Nephron (organoid): ENCODE measurements at regions not wholly inside any gene's neighbourhood (a gene's known extent, or its start where the extent isn't known, plus 50 kb on each side); places are given as distances from the start of the nearest gene placed in this dataset.

Experiments
- H3K27ac Mint-ChIP-seq, 3 experiments: 2 replicates each; pipeline ENCODE4 v1.8.0; 2020; ENCODE audit warnings: mixed read lengths in 3 of 3, mild to moderate bottlenecking in 2 of 3, moderate library complexity in 1 of 3
- H3K27me3 Mint-ChIP-seq: 2 replicates; pipeline ENCODE4 v1.8.0; 2021; ENCODE audit warnings: low read depth, mild to moderate bottlenecking, moderate library complexity, mixed read lengths
- H3K36me3 Mint-ChIP-seq: 2 replicates; pipeline ENCODE4 v1.8.0; 2020; ENCODE audit warnings: low read depth, mixed read lengths
- H3K4me1 Mint-ChIP-seq: 2 replicates; pipeline ENCODE4 v1.8.0; 2020; ENCODE audit warnings: mixed read lengths
- H3K4me3 Mint-ChIP-seq, 3 experiments: 2 replicates each; pipeline ENCODE4 v1.8.0; 2020; ENCODE audit warnings: mild to moderate bottlenecking in 3 of 3, mixed read lengths in 3 of 3, moderate library complexity in 2 of 3
- H3K9me3 Mint-ChIP-seq: 2 replicates; pipeline ENCODE4 v1.8.0; 2020; ENCODE audit warnings: mixed read lengths
- TF ChIP-seq, protein P1 (sequence below), 3 experiments: fragments of 200-600 bp; sonication (generic); IDR thresholded peaks; one replicate each; pipeline ENCODE4 v1.5.0; 2021; ENCODE audit warnings: antibody characterized with exemption in 3 of 3; ENCODE audit not compliant: unreplicated experiment in 3 of 3

DNA sequence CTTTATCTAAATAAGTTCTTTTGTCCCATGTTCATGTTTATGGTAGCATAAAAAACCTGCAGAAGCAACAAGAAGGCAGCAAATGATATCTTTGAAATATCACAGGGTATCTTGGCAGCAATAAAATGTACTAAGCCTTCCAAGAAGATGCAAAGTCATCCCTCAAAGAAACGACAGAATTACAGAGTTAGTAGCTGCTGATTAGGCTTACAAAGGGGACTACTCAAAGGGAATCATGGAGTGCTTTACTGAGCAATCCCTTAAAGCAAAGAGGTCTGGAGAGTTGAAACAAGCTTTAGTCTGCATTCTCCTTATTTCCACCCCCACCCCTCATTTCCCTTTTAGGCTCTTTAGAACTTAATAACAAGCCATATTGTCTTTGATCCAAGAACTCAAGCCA is 935.0 kb downstream of the SQOR start:
- TF ChIP-seq, protein P1, sequence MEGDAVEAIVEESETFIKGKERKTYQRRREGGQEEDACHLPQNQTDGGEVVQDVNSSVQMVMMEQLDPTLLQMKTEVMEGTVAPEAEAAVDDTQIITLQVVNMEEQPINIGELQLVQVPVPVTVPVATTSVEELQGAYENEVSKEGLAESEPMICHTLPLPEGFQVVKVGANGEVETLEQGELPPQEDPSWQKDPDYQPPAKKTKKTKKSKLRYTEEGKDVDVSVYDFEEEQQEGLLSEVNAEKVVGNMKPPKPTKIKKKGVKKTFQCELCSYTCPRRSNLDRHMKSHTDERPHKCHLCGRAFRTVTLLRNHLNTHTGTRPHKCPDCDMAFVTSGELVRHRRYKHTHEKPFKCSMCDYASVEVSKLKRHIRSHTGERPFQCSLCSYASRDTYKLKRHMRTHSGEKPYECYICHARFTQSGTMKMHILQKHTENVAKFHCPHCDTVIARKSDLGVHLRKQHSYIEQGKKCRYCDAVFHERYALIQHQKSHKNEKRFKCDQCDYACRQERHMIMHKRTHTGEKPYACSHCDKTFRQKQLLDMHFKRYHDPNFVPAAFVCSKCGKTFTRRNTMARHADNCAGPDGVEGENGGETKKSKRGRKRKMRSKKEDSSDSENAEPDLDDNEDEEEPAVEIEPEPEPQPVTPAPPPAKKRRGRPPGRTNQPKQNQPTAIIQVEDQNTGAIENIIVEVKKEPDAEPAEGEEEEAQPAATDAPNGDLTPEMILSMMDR (IDR thresholded peaks at IDR 0.05; ENCODE audit: unreplicated experiment in 3 of 3): no peak
- H3K27me3 Mint-ChIP-seq: no peaks in the 10 kb centered on the region
- H3K36me3 Mint-ChIP-seq: no peaks in the 10 kb centered on the region
- no peaks in the 10 kb centered on the region for H3K4me1 Mint-ChIP-seq
- H3K27ac Mint-ChIP-seq: no peak overlapping the region
- no peak overlapping the region for H3K4me3 Mint-ChIP-seq
- H3K9me3 Mint-ChIP-seq: no peaks in the 10 kb centered on the region

- Mint-ChIP-seq H3K4me3 (no peak overlapping the region), H3K9me3 (no peaks in the 10 kb centered on the region)
Observed at GRCh38 chr15:46576646-46577395, 942.0 kb downstream of the SQOR start.

GRCh38 chr15:46577767-46578166 is 942.9 kb downstream of the SQOR start:
- Mint-ChIP-seq H3K9me3 (no peaks in the 10 kb centered on the region), H3K4me3 (no peak overlapping the region), H3K36me3 (no peaks in the 10 kb centered on the region), H3K27ac (peak overlapping the region in 1 of 3 experiments; percentile 25), H3K4me1 (no peaks in the 10 kb centered on the region), H3K27me3 (no peaks in the 10 kb centered on the region)
- TF ChIP-seq, protein P1 (IDR thresholded peaks at IDR 0.05; ENCODE audit: unreplicated experiment in 3 of 3): no peak

More at GRCh38 chr15:46576646-46577395, 942.0 kb downstream of the SQOR start:
- Mint-ChIP-seq H3K4me1 (no peaks in the 10 kb centered on the region), H3K27me3 (no peaks in the 10 kb centered on the region), H3K36me3 (no peaks in the 10 kb centered on the region), H3K27ac (peak overlapping the region in 1 of 3 experiments; percentile 42)
- TF ChIP-seq, protein P1 (IDR thresholded peaks at IDR 0.05; ENCODE audit: unreplicated experiment in 3 of 3): no peak

DNA sequence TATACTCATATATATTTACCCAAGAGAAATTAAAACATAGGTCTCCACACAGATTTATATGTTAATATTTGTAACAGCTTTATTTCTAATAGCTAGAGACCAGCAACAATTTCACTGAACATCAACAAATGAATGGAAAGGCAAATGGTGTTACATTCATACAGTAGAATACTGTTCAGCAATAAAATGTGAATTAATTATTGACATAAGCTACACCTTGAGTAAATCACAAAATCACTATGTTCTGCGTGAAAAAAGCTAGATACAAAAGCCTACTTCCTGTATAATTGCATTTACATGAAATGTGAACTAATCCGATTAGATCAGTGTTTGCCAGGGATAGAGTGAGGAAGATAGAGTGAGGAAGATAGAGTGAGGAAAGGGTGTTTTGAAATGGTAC is 945.7 kb downstream of the SQOR start:
- Mint-ChIP-seq H3K27me3 (no peaks in the 10 kb centered on the region), H3K9me3 (peaks cover 4% of the 10 kb centered on the region), H3K4me3 (no peak overlapping the region), H3K36me3 (no peaks in the 10 kb centered on the region), H3K27ac (no peak overlapping the region), H3K4me1 (no peaks in the 10 kb centered on the region)
- TF ChIP-seq, protein P1 (IDR thresholded peaks at IDR 0.05; ENCODE audit: unreplicated experiment in 3 of 3): no peak

GRCh38 chr15:46580924-46581323 is 946.1 kb downstream of the SQOR start:
- Mint-ChIP-seq H3K36me3 (no peaks in the 10 kb centered on the region), H3K27ac (no peak overlapping the region), H3K27me3 (no peaks in the 10 kb centered on the region), H3K4me3 (no peak overlapping the region), H3K9me3 (peaks cover 4% of the 10 kb centered on the region), H3K4me1 (no peaks in the 10 kb centered on the region)
- TF ChIP-seq, protein P1 (IDR thresholded peaks at IDR 0.05; ENCODE audit: unreplicated experiment in 3 of 3): no peak

DNA sequence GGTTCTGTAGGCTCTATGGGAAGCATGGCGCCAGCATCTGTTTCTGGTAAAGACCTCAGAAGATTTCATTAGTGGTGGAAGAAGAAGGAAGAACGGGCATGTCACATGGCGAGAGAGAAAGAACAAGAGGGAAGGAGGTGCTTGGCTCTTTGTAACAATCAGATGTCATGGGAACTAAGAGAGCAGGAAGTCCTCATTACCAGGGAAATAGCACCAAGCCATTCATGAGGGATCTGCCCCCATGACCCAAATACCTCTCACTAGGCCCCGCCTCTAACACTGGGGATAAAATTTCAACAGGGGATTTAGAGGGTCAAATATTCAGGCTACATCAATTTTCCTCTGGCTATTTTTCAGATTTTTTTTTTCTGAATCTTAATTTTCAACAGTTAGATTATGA is 954.3 kb downstream of the SQOR start:
- H3K27me3 Mint-ChIP-seq: no peaks in the 10 kb centered on the region
- TF ChIP-seq, protein P1 (IDR thresholded peaks at IDR 0.05; ENCODE audit: unreplicated experiment in 3 of 3): no peak
- no peak overlapping the region for H3K27ac Mint-ChIP-seq
- H3K36me3 Mint-ChIP-seq: no peaks in the 10 kb centered on the region
- H3K4me1 Mint-ChIP-seq: no peaks in the 10 kb centered on the region
- H3K9me3 Mint-ChIP-seq: peaks cover 12% of the 10 kb centered on the region
- H3K4me3 Mint-ChIP-seq: no peak overlapping the region
